Fibroblast of mammary gland (primary cell): ENCODE measurements at regions not wholly inside any gene's neighbourhood (a gene's known extent, or its start where the extent isn't known, plus 50 kb on each side); places are given as distances from the start of the nearest gene placed in this dataset.

Source experiments
- DNase-seq: peaks from one replicate; pipeline ENCODE4 v3.0.0-alpha.2; 2010; ENCODE audit warnings: low read depth
- H3K4me3 ChIP-seq: 2 replicates; pipeline ENCODE4 v1.5.1; 2011; ENCODE audit warnings: low read depth, mild to moderate bottlenecking, low read length, moderate library complexity; ENCODE audit not compliant: control insufficient read depth
- TF ChIP-seq, protein P1 (sequence below): conservative IDR thresholded peaks from 2 replicates; pipeline ENCODE4 v1.5.1; 2011; ENCODE audit warnings: low read depth, low read length, inconsistent platforms; ENCODE audit not compliant: control insufficient read depth, insufficient read depth

DNA sequence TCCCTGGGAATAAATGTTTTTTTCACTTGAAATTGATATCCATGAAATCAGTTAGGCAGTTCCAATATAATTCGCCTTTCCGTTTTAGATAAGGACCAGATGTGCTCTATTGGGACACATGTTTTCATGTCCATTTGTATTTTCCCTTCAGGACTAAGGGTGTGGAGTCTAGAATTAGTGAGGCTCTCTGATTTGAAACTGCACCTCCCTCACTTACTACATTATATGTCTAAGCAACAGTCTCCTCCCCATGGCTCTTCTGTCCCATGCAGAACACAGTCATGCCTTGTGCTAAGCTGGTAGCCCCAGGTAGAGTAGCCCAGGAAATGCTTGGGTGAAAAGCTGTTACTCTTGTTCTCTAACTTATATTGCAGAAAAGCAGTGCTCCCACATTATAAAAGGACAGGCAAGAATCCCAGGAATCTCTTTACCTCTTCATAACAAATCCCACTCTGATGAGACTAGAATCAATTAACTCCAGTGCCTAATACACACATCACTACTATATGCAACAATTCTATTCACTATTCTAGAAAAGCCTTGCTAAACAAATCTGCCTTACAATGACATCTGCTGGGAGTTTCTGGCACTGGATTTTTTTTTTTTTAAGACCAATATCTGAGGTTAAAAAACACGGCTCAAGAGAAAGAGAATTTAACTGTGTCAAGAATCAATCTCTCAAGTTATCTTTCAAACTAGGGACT, 293.9 kb downstream of the SNX13 start:
- DNase-seq: peak; percentile 73
- TF ChIP-seq, protein P1, sequence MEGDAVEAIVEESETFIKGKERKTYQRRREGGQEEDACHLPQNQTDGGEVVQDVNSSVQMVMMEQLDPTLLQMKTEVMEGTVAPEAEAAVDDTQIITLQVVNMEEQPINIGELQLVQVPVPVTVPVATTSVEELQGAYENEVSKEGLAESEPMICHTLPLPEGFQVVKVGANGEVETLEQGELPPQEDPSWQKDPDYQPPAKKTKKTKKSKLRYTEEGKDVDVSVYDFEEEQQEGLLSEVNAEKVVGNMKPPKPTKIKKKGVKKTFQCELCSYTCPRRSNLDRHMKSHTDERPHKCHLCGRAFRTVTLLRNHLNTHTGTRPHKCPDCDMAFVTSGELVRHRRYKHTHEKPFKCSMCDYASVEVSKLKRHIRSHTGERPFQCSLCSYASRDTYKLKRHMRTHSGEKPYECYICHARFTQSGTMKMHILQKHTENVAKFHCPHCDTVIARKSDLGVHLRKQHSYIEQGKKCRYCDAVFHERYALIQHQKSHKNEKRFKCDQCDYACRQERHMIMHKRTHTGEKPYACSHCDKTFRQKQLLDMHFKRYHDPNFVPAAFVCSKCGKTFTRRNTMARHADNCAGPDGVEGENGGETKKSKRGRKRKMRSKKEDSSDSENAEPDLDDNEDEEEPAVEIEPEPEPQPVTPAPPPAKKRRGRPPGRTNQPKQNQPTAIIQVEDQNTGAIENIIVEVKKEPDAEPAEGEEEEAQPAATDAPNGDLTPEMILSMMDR: peak; percentile 56
- no peak overlapping the region for H3K4me3 ChIP-seq

DNA sequence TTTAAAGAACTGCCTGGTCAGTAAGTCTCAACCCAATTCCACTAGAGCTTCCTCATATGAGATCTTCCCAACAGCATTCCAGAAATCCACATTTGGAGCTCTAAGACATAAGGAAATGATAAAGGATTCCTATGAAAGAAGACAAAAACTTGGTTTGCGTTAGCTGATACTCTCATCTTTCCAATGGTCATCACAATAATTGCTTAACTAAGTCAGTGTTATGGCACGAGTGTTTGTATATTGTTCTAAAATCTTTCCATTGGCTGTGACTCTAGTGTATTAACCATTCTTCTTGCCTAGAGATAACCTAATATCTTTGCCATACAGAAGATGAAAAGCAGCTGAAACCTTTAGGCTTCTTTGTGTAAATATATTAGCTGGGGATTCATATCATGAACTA, 289.0 kb downstream of the SNX13 start:
- no peak overlapping the region for H3K4me3 ChIP-seq
- peak; percentile 77 for DNase-seq
- TF ChIP-seq, protein P1: no peak

- TF ChIP-seq, protein P1: peak; percentile 51
- no peak overlapping the region for H3K4me3 ChIP-seq
- DNase-seq: peak; percentile 97
Measured at GRCh38 chr7:17651863-17652385, 288.4 kb downstream of the SNX13 start.

GRCh38 chr7:17654940-17655339, 285.4 kb downstream of the SNX13 start:
- DNase-seq: no peak
- no peak overlapping the region for H3K4me3 ChIP-seq
- TF ChIP-seq, protein P1: no peak

- no peak for DNase-seq
- TF ChIP-seq, protein P1: no peak
- no peak overlapping the region for H3K4me3 ChIP-seq
Measured at GRCh38 chr7:17659126-17659525, 281.2 kb downstream of the SNX13 start.

GRCh38 chr7:17660116-17660515, 280.2 kb downstream of the SNX13 start:
- TF ChIP-seq, protein P1: no peak
- DNase-seq: peak; percentile 86
- no peak overlapping the region for H3K4me3 ChIP-seq
